Ecto neural progenitor cell (in vitro differentiated cells): ENCODE measurements at regions not wholly inside any gene's neighbourhood (a gene's known extent, or its start where the extent isn't known, plus 50 kb on each side); places are given as distances from the start of the nearest gene placed in this dataset.
A peak's percentile ranks its signal among the peaks of the same experiment; 100 is the strongest.
"Not testable (repeated sequence)": the region's sequence is repeated elsewhere in the genome, so short reads cannot be mapped to it uniquely, and the experiment has no call there.

Experiments used
- DNase-seq: peaks from one replicate; pipeline ENCODE4 v3.0.0-alpha.2; 2018; ENCODE audit warnings: low spot score

- no peak for DNase-seq
Observed at GRCh38 chr10:8280946-8281345, 226.5 kb downstream of the GATA3 start.

- no peak for DNase-seq
Observed at GRCh38 chr10:8282340-8282739, 227.9 kb downstream of the GATA3 start.

GRCh38 chr10:8283166-8283905 lies 228.8 kb downstream of the GATA3 start:
- no peak for DNase-seq

GRCh38 chr10:8283986-8284385 lies 229.5 kb downstream of the GATA3 start:
- no peak for DNase-seq

- not testable (repeated sequence) for DNase-seq
Observed at GRCh38 chr10:8285970-8286369, 231.5 kb downstream of the GATA3 start.

GRCh38 chr10:8288600-8288999 lies 234.1 kb downstream of the GATA3 start:
- no peak for DNase-seq

- DNase-seq: no peak
Observed at GRCh38 chr10:8289186-8289924, 234.9 kb downstream of the GATA3 start.

GRCh38 chr10:8294779-8295178 lies 240.3 kb downstream of the GATA3 start:
- no peak for DNase-seq

- DNase-seq: no peak
Observed at GRCh38 chr10:8295311-8295710, 240.8 kb downstream of the GATA3 start.

- peak; percentile 56 for DNase-seq
Observed at GRCh38 chr10:8296090-8296733, 241.7 kb downstream of the GATA3 start.

- DNase-seq: no peak
Observed at GRCh38 chr10:8296734-8297101, 242.2 kb downstream of the GATA3 start.

- no peak for DNase-seq
Observed at GRCh38 chr10:8297107-8297506, 242.6 kb downstream of the GATA3 start.

GRCh38 chr10:8297959-8298358 lies 243.5 kb downstream of the GATA3 start:
- no peak for DNase-seq

- no peak for DNase-seq
Observed at GRCh38 chr10:8298896-8299570, 244.5 kb downstream of the GATA3 start.

- no peak for DNase-seq
Observed at GRCh38 chr10:8300925-8301324, 246.4 kb downstream of the GATA3 start.

- DNase-seq: no peak
Observed at GRCh38 chr10:8301333-8301732, 246.8 kb downstream of the GATA3 start.

GRCh38 chr10:8301831-8302230 lies 247.3 kb downstream of the GATA3 start:
- DNase-seq: no peak

- no peak for DNase-seq
Observed at GRCh38 chr10:8302565-8302964, 248.1 kb downstream of the GATA3 start.

GRCh38 chr10:8304861-8305260 lies 250.4 kb downstream of the GATA3 start:
- DNase-seq: no peak

- no peak for DNase-seq
Observed at GRCh38 chr10:8305876-8306652, 251.6 kb downstream of the GATA3 start.

GRCh38 chr10:8306685-8307364 lies 252.3 kb downstream of the GATA3 start:
- DNase-seq: no peak
